Renal pelvis (tissue), 1 donor: ENCODE measurements at regions not wholly inside any gene's neighbourhood (a gene's known extent, or its start where the extent isn't known, plus 50 kb on each side); places are given as distances from the start of the nearest gene placed in this dataset.
A peak's percentile ranks its signal among the peaks of the same experiment; 100 is the strongest.
"Not testable (repeated sequence)": the region's sequence is repeated elsewhere in the genome, so short reads cannot be mapped to it uniquely, and the experiment has no call there.

Experiments
- DNase-seq: peaks from one replicate; pipeline ENCODE4 v3.0.0-alpha.2; 2013

DNA sequence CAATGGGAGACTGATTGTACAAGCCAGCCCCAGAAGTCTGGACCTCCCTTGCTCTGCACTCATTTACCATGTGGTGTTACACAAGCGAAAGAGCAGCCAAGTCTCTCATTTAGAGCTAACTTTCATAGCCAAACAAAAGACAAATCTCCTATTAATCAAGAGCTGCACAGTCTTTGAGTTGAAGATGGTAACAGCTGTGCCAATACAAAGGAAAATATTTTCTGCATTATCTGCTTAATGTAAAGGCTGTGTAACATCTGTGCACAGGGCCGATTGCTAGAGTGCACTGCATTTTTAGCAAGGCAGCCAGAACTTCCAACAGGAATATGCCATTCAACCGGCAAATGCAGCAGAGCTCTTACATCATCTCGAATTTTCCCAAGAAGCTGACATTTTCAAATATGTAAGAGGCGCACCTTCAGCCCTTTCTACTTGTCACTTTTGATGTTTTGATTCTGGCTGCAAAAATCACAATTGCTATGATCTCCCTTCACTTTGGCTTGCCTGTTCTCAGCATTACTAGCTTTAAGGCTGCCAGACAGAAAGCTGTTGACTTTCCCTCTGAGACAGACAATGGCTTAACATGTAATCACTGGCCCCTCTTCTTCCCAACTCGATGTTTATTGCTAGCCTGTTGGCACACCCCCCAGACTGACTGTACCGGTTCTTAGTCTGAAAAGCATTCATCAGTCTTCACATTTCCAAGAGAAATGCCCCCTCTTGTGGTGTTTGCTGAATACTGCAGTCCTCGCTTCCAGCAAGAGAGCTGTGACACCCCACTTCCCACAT lies 96.9 kb upstream of the TANK start:
- DNase-seq: peak; percentile 76

DNA sequence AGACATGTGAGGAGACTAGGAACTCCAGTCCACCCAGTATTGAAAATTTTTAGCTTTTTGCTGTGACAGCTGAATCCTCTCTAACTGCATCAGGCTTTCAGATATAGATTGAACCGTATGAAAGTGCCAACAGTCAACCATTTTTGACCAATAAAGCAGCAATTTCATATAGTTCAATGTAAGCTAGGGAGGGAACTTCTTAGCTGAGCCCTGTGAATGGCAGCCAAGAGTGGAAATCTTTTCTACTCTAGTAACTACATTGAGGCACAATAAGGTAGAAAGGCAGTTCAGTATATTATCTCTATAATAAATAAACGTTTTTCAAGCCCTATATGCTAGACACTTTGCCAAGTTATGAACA lies 96.3 kb upstream of the TANK start:
- no peak for DNase-seq

DNA sequence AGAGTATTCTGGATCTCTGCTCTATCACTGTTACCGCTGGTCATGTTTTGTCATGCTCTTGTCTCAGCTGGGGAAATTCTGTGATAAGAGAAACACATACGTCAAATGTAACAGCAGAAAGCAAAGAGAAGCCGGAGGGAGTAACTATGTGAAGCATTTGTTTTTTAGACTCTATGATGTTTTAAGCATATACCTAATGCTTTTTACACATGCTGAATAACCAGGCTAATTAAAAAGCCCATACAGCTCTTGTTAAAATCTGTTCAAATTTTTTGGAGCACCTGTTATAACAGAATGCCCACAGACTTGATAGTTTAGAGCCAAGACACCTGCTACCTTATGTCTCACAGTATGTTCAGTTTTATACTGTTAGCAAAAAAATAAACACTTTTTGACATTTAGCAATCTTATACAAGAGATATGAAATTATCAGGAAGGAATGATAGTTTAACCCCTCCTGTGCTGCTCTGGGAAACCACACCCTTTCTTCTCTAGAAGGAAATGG lies 92.3 kb upstream of the TANK start:
- no peak for DNase-seq

DNA sequence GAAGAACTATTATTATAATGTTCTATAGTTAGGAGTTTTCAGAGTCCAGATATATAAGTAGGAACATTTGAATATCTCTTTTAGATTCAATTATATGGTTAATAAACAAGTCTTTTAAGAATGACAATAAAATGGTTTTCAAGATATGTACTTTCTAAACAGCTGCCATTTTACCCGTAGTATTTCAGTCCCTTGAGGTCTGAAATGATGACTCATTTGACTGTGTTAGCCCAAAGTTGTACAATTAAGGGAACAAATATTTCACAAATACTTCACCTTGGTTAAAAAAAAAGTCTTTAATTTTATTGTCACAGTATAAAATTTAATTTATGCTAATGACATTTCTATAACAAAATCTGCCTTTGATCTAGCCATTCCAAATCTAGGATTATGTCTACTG lies 91.6 kb upstream of the TANK start:
- no peak for DNase-seq

DNA sequence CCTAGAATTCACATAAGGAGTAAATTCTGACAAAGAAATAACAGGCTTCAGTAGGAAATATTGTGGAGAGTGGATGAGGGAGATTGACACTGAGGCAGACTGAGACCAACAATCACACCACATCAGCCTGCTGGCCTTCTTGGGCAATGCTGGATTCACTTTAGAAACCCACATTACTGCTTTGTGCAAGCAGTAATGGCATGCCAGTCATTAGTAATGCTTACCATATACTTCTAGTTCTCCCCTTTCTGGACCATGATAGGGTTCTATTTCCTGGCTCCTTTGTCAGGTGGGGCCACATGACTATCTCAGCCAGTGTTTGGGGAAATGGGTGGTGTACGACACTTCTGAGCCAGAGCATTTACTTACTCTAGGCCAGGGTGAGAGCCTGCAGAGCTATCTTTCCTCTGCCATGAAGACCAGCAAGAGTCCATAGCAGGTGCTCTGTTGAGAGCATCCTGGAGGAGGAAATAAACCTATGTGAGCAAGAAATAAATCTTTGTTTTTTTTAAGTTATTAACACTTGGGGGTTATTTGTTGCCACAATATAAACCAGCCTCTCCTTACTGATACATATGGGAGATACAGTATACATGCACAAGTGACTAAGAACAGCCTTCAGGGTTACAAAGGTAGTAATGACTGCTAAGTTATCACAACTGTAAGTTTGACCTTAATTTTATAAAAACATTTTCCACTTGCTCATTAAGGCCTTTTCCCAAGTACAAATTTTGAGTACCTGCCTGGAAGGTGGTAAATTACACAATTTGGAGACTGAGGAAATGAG lies 89.3 kb upstream of the TANK start:
- DNase-seq: no peak

DNA sequence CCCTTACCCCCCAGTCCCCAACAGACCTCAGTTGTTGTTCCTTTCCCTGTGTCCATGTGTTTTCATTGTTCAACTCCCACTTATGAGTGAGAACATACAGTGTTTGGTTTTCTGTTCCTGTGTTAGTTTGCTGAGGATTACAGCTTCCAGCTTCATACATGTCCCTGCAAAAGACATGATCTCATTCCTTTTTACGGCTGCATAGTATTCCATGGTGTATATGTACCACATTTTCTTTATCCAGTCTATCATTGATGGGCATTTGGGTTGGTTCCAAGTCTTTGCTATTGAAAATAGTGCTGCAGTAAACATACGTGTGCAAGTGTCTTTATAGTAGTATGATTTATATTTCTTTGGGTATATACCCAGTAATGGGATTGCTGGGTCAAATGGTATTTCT lies 87.8 kb upstream of the TANK start:
- DNase-seq: not testable (repeated sequence)

DNA sequence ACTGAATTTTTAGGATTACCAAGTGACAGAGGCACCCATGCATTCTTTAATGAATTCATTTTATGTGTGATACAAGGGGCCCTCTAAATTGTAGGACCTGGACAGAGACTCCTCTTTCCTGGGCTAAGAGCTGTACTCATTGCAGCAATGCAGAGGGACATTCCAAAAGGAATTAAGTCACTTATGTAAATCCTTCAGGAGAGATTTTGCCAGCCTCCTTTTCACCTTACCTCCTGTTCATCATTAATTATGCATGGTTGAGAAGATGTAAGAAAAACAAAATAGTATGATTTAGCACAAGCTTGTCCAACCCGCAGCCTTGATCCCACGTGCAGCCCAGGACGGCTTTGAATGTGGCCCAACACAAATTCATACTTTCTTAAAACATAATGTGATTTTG lies 84.5 kb upstream of the TANK start:
- DNase-seq: no peak

DNA sequence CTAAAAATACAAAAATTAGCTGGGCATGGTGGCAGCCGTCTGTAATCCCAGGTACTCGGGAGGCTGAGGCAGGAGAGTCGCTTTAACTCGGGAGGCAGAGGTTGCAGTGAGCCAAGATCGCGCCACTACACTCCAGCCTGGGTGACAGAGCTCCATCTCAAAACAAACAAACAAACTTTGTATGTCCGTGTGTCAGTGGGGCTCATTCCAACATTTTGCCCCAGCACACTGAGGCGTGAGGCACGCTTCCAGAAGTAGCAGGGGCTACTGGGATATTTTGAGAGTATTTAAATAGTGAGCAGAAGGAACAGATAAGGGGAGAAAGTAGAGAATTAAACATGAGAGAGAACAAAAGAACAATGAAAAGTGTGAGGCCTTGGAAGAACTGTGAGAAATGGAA lies 83.3 kb upstream of the TANK start:
- no peak for DNase-seq

DNA sequence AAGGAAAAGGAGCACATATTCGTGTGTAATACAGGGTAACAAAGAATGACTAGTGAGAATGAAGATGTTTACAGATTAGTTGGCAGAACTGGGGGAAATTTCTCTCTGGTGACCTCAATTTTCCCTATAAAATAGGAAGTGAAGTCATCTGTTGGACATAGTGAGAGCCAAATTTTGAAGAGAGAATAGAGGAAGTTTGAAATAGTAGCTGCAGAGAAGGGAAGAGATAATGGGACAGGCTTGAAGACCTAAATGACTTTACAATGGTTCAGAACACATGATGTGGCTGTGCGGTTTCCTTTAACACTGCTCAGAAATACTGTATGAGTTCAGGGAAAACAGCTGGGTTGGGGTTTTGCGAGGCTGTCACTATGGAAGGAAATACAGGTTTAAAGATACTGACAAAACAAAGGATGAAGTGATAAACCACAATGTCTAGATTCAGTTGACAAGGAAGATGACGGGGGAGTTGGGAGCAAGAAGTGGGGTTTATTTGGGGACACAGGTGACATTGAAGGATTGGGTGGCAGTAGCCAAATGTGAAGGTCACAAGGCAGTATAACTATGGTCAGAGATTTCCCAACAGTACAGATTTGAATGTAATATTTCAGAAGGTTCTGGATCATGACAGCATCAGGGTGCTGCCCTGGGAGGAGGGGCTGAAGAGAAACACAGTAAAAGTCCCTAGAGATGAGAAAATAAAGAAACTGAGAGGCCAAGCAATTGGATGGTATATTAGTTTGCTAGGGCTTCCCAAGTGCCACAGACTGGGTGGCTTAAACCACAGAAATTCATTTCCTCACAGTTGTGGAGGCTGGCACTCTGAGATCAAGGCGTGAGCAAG lies 82.6 kb upstream of the TANK start:
- DNase-seq: no peak

DNA sequence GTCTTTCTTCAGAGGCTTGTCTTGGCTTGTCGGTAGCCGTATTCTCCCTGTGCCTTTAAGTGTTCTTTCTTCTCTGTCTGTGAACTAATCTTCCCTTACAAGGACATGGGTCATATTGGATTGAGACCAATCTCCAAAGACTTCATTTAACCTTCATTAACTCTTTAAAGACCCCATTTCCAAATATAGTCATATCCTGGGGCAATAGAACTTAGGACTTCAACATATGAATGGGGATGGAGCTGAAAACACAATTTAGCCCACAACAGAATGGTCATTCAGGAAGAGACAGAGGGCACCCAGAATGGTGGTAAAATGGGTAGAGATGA lies 82.1 kb upstream of the TANK start:
- DNase-seq: no peak

DNA sequence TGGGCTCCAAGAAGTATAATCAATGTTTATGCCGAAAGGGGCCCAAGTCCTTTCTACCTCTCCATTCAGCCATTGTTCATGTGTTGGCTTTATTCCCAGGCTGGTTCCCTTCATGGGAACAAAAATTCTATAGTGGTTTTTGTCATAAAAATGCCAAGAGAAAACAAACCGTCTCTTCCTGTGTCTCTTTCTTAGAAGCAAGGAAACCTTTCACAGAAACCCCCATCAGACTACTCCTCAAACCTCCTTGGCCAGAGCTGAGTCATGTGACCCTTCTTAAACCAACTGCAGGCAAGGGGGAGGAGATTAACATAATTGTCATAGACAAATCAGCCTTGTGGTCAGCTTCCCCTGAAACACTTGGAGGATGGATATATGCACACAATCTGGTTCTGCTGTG lies 75.1 kb upstream of the TANK start:
- no peak for DNase-seq

DNA sequence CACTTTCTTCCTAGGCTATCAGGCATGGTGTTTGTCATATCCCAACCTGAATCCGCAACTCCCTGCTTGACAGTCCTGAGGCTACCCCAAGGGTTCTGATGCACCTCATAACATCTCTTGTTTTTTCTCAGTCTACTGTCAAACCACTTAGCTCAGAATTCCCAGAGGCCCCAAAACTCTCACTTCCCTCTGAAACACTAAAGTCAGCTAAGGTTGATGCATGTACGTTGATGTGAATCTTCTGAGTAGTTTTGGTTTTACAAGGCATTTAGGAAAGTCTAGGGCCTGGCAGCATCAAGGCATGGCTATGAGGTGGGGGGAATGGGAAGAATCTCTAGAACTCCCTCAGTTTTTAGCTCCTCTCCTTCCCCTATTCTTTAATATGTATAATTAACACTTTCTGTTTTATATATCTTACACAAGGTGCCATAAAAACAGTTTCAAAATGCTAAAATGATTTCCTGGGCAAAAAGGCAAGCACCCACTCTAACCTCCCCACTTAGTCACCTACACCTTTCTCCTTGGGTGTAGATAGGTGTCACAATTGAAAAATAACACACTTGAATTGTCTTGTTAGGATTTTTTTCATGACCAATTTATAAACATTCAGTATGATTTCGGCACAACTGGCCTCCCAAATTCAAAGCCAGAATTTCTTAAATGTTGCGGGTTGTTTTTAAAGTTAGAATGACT lies 71.4 kb upstream of the TANK start:
- no peak for DNase-seq

DNA sequence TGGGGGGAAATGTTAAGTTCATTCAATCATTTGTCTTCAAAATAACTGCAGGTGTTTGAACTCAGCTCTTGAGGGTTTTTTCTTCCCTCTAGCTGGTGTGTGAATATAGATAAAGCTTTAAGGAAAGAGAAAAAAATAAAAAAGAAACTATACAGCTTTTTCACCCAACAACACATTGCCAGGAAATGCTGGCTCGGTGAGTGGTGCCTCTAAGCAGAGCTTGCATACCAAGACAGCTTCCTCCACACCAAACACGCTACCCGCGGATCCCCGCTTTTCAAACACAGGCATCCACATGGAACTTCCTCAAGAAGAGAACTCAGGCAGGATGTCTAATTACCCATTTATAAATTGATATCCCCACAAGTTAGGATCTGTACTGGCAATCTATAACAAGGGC lies 69.8 kb upstream of the TANK start:
- no peak for DNase-seq

DNA sequence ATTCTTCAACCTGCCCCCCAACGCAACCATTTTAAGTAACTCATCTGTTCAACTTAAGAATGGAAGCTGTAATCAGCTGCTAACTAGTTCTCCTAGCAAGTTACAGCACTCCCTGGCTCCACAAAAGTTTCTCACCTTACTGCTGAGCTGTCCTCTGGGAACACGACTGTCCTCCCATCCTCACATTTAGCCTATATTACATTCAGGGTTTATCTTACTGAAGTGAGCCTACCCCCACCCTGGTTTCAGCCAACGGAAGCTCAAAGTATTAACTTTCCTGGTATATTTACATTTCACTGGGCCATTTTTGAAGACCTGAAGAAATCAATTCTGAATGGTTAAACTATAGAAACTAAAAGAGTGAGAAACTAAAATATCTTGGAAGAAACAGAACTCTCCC lies 64.9 kb upstream of the TANK start:
- no peak for DNase-seq

DNA sequence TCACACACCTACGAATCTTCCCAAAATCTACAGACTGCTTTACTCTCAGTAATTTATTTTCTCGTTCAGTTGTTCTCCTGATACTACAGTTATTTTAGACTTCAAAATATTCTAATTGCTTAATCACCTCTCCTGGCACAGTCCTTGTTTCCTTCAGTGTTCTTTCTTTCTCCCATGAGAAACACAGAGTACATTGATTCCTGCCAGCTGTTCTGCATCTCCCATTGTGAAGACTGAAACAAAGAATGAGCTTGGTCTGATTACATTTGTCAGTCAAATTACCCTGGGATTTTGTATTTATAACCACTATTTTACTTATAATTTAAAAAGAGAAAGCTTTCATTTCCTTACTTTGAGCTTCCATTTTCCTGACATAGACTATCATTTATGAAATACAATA lies 63.9 kb upstream of the TANK start:
- peak; percentile 15 for DNase-seq

DNA sequence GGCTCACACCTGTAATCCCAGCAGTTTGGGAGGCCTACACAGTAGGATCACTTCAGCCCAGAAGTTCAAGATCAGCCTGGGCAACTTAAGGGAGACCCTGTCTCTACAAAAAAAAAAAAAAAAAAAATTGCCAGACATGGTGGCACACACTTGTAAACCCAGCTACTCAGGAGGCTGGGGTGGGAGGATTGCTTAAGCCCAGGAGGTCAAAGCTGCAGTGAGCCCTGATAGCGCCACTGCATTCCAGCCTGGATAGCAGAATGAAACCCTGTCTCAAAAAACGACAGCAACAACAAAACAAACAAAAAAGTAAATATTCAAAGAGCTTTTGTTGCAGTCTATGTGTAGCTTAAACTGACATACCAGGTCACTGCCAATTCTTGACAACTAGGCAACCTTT lies 63.1 kb upstream of the TANK start:
- no peak for DNase-seq

DNA sequence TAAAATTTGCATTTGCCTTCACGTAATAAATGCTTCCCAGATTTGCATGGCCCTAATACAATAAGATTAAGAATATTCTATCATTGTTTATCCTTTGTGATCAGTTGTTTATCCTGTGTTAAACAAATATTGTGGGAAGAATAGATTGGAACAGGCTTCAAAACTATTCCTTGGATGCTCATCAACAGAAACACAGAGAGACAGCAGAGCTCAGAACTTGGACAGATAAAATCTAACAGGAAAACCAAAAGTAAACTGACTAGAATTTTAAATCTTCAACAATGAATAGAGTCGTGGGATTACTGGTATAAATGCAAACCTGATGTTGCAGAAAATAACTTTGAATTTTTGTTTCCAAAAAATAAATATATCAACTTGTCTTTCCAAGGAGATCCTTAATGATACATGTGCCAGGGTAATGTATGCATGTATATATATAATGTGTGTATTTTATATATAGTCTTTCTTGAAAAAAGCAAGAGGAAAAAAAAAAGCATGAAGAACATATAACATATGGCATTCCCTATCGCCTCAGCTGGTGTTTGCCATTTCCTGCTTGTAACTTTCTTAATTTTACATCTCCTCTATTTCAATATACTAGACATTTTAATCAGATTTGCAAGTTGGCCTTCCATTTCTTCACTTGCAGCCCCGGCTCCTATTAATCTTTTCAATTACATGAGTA lies 59.9 kb upstream of the TANK start:
- DNase-seq: no peak

DNA sequence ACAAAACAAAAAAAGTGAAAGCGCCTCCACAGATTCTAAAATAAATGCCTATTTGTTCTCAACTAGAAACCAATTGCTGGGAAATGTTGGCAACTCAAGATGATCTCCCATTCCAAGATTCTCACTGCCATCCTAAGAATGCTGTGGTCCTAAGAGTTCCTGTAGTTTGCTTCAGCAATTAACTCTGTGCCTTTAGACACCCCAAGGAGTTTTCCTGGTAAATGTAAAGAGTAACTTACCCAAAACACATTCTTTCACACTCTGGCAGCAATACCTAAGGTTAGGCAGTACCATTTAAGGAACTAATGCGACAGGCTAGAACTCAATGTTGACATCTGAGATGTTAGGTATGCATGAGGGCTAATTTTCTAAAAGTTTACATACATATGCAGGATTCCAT lies 58.8 kb upstream of the TANK start:
- no peak for DNase-seq

DNA sequence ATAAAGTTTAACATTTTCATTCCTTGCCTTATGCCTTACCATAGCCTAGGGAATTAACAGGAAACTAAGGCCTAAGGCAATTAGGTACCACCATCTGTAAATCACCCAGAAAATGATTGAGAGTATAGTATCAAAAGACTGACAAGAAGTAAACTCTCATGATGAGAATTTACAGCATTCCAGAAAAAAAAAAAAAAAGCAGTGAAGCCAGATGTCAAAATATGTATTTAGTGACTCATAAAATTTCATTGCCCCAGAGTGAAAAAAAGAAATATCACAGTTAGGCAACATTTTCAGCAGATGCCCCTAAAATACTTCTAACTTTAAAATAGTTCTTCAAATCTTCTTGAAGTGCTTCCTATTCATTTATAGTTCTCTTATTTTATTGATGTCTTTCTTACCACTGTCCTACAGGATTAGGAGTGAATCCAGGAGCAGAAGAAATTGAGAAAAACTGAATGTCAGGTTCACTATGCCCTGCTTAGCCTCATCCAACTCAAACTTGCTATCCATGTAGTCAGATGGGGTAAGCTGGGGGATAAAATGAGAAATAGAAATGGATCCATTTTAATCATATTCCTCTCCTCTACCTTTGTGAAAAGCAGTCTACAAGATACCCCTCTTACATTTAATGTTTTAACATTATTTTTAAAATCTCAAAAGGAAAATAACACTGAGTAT lies 57.3 kb upstream of the TANK start:
- no peak for DNase-seq

DNA sequence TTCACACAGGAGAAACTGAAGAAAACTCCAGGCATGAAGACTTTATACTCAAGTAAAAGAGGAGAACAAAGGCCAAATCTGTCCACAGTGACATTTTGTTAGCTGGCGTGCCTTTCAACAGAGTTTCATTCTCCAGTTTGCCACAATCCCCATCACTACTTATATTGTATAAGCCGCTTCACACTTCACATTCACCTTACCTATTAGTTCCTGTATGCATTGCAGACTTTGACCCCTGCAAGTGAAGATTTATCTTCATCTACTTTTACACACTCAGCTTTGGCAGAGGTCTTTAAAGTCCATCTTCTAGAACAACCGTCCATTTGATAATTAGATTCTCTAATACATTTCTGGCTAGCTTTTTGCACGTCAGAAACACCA lies 56.8 kb upstream of the TANK start:
- no peak for DNase-seq

DNA sequence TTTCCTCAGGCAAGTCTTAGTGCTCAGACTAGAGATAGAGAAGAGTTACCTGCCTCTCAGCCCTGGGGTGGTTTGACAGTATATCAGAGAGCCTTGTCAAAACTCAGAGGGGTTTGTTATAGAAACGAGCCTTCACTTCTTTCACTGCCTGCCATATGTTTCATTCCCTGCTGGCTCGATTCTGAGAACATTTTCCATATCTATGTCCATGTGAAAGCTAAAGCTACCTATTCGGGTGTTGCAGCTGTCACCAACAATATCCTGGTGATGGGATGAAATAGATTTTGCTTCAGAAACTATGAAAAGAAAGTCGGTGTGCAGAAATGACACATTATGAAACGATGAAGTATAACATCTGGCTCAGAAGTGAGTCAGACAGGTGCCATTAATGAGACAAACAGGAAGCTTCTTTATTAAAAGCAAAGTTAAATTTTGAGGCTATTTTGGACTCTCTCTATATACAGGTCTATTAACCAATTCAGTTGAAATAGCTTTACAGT lies 56.1 kb upstream of the TANK start:
- DNase-seq: no peak
